Daoy (cell line): ENCODE measurements at regions not wholly inside any gene's neighbourhood (a gene's known extent, or its start where the extent isn't known, plus 50 kb on each side); places are given as distances from the start of the nearest gene placed in this dataset.
"Not testable (repeated sequence)": the region's sequence is repeated elsewhere in the genome, so short reads cannot be mapped to it uniquely, and the experiment has no call there.

Source experiments
- DNase-seq: peaks from one replicate; pipeline ENCODE4 v3.0.0-alpha.2; 2015; ENCODE audit warnings: low read depth

DNA sequence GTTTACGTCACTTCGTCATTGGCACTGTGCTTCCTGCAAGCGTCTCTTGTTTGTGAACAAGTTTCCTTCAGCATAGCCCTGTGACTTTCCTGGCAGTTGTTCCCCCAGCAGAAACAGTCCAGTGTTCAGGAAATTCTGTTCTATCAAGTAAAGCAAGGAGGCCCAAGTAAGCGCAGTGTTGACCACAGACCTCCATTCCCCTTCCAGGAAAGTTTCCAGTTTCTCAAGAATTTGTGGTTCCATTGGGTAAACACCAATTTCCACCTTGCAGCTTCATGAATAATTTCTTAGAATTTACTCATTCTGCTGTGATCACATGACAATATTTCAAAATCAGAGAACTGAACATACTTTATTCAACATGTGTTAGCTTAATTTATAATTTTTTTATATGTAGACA is 88.5 kb upstream of the ETV3 start:
- no peak for DNase-seq

- no peak for DNase-seq
These were observed 81.4 kb upstream of the ETV3 start for GRCh38 chr1:157219600-157219999.

- DNase-seq = no peak
These were observed 81.0 kb upstream of the ETV3 start for GRCh38 chr1:157219182-157219581.

- DNase-seq = no peak
These were observed 80.5 kb upstream of the ETV3 start for GRCh38 chr1:157218671-157219070.

- no peak for DNase-seq
These were observed 79.3 kb upstream of the ETV3 start for GRCh38 chr1:157217486-157217885.

DNA sequence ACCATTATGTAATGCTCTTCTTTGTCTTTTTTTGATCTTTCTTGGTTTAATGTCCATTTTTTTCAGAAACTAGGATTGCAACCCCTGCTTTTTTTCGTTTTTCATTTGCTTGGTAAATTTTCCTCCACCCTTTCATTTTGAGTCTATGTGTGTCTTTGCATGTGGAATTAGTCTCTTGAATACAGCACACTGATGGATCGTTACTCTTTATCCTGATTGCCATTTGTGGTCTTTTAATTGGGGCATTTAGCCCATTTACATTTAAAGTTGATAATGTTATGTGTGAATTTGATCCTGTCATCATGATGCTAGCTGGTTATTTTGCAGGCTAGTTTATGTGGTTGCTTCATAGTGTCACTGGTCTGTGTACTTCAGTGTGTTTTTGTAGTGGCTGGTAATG is 75.6 kb upstream of the ETV3 start:
- no peak for DNase-seq

DNA sequence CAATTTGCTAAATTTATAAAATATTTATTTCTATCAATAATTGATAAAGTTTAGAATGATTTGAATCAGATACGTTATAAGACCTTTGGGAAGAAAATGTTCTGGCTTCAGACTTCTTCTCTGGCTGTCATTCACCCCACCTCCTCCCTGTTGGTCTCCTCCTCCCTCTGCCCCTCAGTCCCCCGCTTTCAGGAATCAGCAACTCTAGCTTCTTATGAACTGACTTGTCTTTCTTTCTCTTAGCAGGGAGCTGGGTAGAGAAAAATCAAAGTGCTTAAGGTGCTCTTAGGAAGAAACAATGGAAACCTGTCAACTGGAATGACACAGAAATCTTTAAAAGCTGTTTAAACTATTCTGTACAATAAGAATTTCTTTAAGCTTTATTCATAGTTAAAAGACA is 71.3 kb upstream of the ETV3 start:
- no peak for DNase-seq

DNA sequence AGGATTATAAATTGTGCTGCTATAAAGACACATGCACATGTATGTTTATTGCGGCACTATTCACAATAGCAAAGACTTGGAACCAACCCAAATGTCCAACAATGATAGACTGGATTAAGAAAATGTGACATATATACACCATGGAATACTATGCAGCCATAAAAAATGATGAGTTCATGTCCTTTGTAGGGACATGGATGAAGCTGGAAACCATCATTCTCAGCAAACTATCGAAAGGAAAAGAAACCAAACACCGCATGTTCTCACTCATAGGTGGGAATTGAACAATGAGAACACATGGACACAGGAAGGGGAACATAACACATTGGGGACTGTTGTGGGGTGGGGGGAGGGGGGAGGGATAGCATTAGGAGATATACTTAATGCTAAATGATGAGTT is 67.8 kb upstream of the ETV3 start:
- DNase-seq = not testable (repeated sequence)

DNA sequence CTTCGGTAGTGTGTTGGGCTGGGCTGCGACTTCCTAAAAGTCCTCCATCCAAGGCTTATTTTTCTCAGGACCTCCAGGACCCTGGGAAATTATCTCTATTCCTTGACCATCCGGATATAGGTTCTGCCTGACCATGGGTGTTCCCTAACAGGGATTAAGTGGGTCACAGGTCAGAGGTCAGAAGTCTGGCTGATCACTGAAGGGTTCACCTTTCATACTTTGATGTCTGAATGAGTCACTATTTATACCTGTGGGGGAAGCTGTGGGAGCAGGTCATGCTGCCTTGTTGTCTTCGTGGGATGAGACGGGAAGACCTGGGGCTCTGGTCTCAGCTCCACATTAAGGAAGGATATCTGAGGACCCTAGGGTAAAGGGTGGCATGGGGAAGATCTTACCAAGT is 65.0 kb upstream of the ETV3 start:
- no peak for DNase-seq

DNA sequence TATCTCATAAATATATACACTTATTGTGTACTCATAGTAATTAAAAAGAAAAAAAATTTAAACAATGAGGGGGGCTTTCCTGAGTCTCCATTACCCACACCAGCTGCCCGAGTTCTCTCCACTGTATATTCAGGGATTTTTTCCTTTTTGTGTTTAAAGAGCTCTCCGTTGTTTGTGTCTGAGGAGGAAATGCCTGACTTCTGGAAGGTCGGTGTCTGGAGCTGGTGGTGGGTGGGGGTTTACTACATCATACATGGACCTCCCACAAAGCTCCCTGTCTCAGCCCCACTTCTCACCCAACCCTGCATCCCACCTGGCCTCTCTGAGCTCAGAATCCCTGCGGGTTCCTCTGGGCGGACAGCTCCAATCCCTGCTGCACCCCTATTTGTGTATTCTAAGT is 64.1 kb upstream of the ETV3 start:
- DNase-seq = no peak

DNA sequence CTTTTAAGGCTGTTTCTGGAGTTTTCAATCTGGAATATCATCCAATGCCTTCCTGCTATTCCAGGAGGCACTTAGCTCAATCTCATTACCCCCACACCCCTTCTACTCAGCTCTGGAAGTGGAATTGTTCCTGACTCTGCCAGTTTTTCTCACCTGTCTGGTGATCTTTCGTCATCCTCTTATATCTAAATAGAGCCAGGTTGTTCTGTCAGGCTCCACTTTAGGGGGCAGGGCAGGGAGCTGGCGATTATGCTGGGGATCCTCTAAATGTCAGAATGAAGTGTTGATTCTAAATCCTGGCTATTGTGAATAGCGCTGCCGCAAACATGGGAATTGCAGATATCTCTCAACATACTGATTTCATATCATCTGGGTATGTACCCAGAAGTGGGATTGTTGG is 63.6 kb upstream of the ETV3 start:
- no peak for DNase-seq

DNA sequence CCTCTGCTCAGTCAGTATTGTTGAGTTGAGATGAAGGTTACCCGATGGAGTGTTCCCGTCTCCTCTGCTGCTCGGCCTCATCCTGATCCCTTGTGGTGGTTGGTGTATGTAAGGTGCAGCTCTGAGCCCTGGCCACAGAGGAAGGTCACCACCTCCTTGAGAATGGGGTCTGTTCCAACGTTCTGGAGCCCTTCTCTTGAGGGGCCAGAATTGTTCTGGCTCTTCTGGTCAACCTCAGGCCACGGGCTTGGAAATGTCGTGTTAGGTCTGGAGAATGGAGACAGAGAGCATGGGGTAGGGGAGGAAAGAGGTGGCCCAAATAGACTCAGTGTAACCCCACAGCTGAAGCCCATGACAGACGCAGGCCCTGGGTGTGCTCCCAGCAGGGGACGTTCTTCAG is 62.3 kb upstream of the ETV3 start:
- no peak for DNase-seq

- no peak for DNase-seq
These were observed 61.2 kb upstream of the ETV3 start for GRCh38 chr1:157199421-157199755.

- no peak for DNase-seq
These were observed 60.6 kb upstream of the ETV3 start for GRCh38 chr1:157198619-157199420.

DNA sequence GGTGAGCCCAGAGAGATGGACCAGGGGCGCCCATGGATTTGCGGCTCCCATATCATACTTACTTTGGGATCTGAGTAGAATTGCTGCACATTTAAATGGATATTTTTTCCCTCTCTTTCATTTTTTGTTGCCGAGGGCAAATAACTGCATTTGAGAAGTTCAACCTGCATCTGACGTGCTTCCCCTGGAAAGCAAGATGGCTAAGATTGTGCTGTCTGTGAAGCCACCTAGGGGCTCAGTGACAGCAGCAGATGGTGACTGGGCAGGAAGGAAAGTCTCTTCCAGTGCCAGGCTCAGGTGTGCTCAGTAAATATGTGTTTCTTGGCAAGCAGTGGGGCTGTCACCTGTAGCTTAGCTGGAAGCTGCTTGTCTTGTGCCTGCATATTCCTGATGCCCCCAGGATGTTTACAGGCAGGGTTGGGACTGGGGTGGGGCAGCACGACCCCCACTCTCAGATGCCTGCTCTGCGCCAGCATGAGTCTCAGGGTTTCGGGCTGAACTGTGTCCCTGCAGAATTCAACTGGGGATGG is 59.8 kb upstream of the ETV3 start:
- DNase-seq = no peak

- DNase-seq = not testable (repeated sequence)
These were observed 58.7 kb upstream of the ETV3 start for GRCh38 chr1:157196670-157197456.

DNA sequence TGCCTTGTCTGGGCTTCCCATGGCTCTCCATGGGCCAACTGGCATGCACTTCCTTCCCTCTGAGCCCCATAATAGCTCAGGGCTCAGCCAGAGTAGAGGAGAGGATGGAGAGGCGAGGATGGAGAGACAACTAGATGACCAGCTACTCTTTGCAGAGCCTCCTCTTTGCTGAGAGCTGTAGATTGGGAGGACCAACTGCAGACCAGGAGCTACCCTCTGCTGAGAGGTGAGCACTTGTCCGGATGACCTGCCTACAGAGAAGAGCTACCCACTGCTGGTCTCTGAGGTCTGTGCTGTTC is 58.0 kb upstream of the ETV3 start:
- no peak for DNase-seq

DNA sequence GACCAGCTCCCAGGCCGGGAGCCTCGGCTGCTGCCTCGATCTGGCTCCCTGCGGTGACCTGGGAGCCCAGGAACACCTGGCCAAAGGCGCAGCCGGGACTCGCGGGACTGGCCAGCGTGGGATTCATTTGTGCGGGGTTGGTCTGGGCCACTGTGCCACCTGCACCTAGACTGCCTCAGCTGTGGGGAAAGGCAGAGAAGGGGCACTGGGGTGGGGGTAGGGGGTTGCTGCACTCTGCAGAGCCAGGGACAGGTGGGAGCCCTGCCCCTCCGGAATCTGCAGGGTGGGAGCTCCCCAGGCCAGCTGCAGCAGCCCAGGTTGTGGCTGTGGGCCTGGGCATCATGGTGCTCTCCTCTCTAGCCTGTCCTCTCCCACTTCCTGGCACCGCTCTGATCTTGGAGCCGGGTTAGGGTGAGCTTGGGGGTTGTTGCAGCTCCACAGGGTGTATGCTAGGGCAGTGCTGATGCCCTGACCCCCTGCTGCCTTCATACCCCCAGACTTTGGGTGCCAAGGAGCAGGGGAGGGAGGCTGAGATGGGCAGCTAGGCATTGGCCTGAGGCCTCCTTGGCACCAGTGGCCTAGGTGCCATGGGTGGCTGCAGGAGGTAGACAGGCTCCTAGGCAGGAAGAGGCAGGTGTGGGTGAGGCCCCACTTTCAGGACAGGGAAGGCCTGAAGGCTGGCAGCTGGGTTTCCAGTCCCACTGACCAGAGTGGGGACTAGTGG is 57.5 kb upstream of the ETV3 start:
- DNase-seq = no peak

DNA sequence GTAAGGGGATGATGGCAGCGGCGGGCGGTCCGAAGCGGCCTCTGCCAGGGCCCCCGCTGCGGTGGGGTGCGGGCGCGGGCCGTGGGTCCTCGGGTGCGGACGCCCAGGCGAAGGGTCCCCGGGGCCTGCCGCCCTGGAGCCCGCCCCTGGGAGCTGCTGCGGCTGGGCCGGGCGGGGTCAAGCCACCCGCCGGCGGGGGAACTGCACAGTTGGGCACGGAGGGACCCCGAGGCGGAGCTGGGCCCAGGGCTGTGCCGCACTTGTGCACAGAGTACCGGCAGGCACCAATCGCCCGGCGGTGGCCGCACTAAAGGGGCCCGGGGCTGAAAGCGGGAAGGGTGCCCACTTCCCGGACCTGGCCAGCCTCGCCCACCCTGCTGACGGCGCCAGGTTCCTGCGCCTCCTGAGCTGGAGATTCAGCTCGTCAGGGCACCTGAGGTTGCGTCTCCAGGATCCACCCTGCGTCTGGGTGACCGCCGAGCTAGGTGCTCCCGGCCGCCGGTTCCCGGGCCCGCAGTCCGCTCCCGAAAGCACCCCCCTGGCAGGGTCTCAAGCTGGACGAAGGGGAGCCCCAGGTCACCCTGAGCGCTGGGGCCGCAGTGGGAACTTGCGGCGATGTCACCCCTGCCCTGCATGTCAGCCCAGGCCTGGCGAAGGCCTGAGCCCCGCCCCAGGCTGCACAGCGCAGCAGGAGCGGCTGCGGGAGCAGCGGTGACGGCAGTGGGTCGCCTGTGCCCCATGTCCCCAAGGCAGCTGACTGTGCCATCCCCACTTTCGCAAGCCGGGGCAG is 56.7 kb upstream of the ETV3 start:
- no peak for DNase-seq

DNA sequence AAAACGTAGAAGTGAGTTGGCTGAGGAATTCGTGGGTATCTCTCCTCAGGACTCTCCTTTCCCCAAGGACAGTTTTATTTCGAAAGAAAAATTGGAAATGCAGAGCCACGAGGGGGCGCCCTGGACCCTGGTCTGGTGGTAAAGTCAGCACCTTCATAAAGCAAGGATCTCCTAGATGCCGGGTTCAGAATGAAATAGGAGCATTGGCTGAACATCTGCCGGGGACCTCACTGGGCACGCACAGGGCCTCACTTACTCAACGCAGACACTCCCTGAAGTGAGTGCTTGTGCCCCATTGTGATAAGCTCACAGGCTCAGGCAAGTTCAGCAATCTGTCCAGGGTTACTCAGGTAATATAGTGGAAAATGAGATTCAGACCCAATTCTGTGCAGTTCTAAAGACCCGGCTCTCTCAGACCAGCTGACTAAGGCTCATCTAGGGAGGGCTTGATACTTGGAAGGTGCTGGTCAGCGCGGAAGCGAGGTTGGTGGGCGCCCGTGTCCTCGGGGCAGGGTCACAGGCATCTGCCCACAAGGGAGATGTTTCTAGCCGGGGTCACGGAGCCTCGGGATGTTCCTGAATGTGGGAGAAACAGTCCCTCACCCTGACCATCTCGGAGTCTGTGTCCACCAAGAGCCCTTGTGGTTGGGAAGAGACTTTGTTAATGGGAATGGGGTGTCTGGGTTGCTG is 55.7 kb upstream of the ETV3 start:
- DNase-seq = peak; percentile 67

DNA sequence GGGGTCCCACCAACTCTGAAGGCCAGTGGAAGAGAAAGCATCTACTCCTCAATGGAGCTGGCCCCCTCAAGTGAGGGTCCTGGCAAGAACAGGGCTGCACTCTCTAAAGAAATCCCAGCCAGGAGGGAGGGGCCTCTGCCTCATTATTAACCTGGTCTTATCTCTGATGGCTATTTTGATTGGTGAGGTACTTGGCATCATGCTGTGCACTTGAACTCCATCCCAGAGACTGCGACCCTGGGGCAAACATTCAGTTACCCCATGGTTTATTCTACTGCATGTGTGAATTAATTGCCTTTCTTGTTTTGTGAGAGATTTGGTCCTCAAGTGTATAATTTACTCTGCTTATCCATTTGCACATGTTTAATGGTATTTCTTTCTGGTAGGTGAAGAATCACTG is 55.0 kb upstream of the ETV3 start:
- no peak for DNase-seq
